HUDEP-2 (cell line): ENCODE measurements at regions not wholly inside any gene's neighbourhood (a gene's known extent, or its start where the extent isn't known, plus 50 kb on each side); places are given as distances from the start of the nearest gene placed in this dataset.
A peak's percentile ranks its signal among the peaks of the same experiment; 100 is the strongest.

Experiments
- DNase-seq, 76 experiments: peaks; one replicate each; lab custom pipeline; 2025; ENCODE audit not compliant: unreplicated experiment in 76 of 76; lab: John Stamatoyannopoulos, UW

DNA sequence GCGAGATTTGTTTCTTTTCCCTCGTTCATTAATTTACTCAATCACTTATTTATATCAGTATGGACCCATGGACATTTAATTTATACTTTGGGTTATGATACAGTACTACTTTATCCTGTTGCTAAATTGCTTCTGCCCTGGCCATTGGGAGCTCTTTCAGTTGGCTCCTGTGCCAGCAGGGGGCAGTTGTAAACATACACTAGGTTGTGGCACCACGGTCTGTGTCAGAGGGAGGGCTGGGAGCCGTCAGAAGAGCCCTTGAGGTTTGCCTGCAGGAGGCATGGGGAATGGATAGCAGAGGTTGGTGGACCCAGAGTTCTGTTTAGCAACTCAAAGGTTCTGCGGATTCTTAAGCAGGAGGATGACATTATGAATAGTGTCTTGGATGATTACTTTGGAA lies 94.3 kb downstream of the ERCC5 start:
- peak in 5 of 76 experiments; percentile 1 to 14 (median 4) for DNase-seq

DNA sequence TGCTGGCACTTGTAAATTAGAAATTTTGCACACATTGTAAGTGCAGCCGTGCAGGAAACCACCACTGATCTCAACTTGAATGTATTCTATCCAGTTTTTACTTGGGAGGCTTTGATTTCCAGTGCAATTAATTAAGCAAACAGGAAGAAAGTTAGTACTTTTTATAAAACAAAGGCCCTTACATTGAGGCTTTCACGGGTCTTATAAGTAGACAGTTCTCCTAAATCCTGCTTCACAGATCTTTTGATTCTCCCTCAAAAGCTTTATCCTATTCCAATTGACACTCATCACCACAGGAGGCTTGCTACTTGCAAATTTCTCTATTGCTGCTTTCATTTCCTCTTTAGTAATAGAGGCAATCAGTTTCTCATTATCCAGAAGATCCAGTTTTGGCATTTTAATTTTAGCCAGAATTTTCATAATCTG lies 90.1 kb downstream of the ERCC5 start:
- DNase-seq, result no peak

DNA sequence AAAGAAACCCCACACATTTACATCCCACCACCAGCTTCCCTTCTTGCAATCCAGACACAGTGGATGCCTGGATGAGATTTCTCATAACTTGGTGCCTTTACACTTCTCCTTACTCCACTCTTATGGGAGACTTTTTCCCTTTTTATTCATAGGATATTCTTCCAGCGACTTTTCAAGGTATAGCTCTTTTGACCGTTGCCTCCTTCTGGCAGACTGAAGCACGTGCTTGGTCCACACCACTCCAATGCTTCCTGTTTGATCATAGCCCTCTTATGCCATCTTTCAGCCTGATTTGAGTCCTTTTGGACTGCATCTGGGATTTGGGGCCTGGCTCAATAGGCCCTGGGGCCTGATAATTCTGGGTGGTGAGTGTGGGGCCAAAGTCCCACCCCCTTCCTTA lies 87.7 kb downstream of the ERCC5 start:
- DNase-seq, result no peak

DNA sequence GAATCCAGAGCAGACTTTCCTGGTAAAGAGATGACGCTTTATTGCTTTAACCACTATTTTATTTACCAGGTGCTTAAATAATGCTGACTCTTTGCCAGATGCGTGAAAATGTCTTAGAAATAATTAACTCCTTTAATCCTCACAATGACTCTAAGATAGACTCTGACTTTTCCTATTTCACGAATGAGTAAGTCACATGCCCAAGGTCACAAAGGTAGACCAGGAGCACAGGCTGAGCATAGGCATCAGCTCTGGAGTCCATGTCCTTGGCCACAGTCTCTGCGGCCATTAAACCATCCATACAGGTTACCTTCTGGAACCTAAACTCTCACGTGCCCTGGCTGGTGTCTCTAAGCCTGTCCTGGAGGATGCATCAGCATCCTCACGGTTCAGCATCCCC lies 87.3 kb downstream of the ERCC5 start:
- DNase-seq, result no peak

DNA sequence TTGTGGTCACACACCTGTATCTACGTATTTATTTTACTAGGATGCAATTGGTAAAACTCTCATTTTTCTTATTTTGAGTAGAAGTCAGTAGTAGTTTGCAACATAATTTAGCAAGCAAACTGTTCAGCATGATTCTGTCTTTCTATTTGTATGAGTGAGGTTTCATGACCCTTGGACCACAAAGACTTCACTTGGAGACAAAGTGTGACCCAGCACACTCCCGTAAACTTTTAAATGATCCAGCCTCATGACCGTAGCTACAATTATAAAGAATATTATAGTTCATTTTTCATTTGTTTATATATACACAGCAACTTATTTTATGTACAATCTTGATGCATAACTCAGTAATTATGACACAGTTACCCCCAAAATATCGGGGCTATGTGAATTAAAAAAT lies 86.5 kb downstream of the ERCC5 start:
- DNase-seq, result no peak

DNA sequence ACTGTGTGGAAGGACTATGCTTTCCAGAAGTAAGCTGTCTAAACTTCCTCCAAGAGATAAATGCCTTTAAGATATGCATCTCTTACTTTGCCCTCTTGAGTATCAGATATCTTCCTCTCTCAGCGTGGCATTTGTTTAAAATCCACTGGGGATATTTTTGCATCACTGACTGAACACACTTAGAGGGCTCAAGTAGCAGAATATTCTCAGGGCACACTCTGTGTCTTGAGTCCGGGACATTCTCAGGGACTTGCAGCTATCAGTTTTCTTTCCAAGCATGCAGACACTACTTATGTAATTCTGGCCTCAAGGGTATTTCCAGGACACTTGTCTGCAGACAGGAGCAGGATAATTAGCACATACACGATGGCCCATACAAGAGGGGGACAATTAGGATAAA lies 84.7 kb downstream of the ERCC5 start:
- DNase-seq, result no peak

DNA sequence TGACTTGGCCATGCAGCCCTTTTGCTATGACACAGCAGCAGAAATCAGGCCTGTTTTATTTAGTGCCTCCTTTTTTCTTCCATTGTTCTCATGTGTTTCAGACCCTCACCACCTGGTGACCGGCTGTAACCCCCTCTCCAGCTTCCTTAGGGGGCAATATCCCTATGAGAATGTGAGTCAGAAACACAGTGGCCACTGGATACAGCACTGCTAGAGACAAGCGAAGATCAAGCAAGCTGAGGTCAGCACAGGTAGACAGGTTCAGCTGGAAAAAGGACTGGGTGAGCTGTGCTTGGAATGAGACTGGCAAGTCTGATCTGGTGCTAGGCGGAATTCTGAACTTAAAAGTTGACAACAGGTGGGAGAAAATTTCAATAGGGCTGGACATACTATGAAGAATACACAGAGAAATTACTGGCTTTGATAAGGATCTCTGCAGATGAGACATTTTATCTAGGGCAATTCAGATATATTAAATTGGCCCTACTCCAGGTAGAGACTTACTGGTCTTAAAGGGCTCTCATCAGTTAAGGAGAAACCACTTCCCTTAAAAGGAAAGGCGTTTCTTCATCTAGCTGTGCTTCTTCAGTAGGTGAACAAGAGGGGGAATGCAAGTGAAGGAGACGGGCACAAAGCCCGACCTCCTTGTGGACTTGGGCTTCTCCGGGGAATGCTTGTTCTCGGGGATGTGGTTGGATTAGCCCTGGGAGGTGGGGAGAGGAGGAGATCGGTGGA lies 83.3 kb downstream of the ERCC5 start:
- DNase-seq, result no peak
